HG02852 (cell line): ENCODE measurements at regions not wholly inside any gene's neighbourhood (a gene's known extent, or its start where the extent isn't known, plus 50 kb on each side); places are given as distances from the start of the nearest gene placed in this dataset.
"Not testable (repeated sequence)": the region's sequence is repeated elsewhere in the genome, so short reads cannot be mapped to it uniquely, and the experiment has no call there.

Source experiments
- ATAC-seq: cut with Tn5 transposase; IDR thresholded peaks from one replicate; pipeline ENCODE4 v1.9.1; 2021; ENCODE audit warnings: mild to moderate bottlenecking, moderate library complexity; ENCODE audit not compliant: unreplicated experiment

- ATAC-seq, result no peak
Observed at GRCh38 chr12:115303723-115304309, 619.8 kb upstream of the TBX3 start.

GRCh38 chr12:115297445-115297844, 613.5 kb upstream of the TBX3 start:
- ATAC-seq, result no peak

GRCh38 chr12:115296613-115297198, 612.7 kb upstream of the TBX3 start:
- no peak for ATAC-seq

- ATAC-seq, result no peak
Observed at GRCh38 chr12:115295886-115296285, 611.9 kb upstream of the TBX3 start.

- ATAC-seq, result no peak
Observed at GRCh38 chr12:115294453-115295133, 610.6 kb upstream of the TBX3 start.

GRCh38 chr12:115285429-115285828, 601.5 kb upstream of the TBX3 start:
- not testable (repeated sequence) for ATAC-seq

GRCh38 chr12:115273456-115273855, 589.5 kb upstream of the TBX3 start:
- no peak for ATAC-seq

GRCh38 chr12:115268451-115268850, 584.5 kb upstream of the TBX3 start:
- no peak for ATAC-seq

GRCh38 chr12:115267891-115268290, 583.9 kb upstream of the TBX3 start:
- no peak for ATAC-seq

- no peak for ATAC-seq
Observed at GRCh38 chr12:115267464-115267863, 583.5 kb upstream of the TBX3 start.

- no peak for ATAC-seq
Observed at GRCh38 chr12:115264605-115265004, 580.6 kb upstream of the TBX3 start.

- ATAC-seq, result no peak
Observed at GRCh38 chr12:115261691-115262398, 577.9 kb upstream of the TBX3 start.

- ATAC-seq, result no peak
Observed at GRCh38 chr12:115260762-115261675, 577.0 kb upstream of the TBX3 start.

- ATAC-seq, result no peak
Observed at GRCh38 chr12:115259968-115260747, 576.2 kb upstream of the TBX3 start.

GRCh38 chr12:115257791-115258190, 573.8 kb upstream of the TBX3 start:
- ATAC-seq, result no peak

- ATAC-seq, result no peak
Observed at GRCh38 chr12:115255962-115256361, 572.0 kb upstream of the TBX3 start.

GRCh38 chr12:115255257-115255656, 571.3 kb upstream of the TBX3 start:
- no peak for ATAC-seq

GRCh38 chr12:115253049-115253448, 569.1 kb upstream of the TBX3 start:
- ATAC-seq, result no peak

GRCh38 chr12:115251727-115252126, 567.8 kb upstream of the TBX3 start:
- no peak for ATAC-seq

- ATAC-seq, result no peak
Observed at GRCh38 chr12:115249671-115250278, 565.8 kb upstream of the TBX3 start.
